ENCODE measurements at regions not wholly inside any gene's neighbourhood (a gene's known extent, or its start where the extent isn't known, plus 50 kb on each side); places are given as distances from the start of the nearest gene placed in this dataset.
"Not testable (repeated sequence)": the region's sequence is repeated elsewhere in the genome, so short reads cannot be mapped to it uniquely, and the experiment has no call there.

- DNase-seq (ENCODE audit: low spot score): not testable (repeated sequence)
Observed at GRCh38 chr3:177394231-177395024, 197.1 kb upstream of the TBL1XR1 start.

GRCh38 chr3:177396733-177397132 lies 199.5 kb upstream of the TBL1XR1 start:
- no peak for DNase-seq (ENCODE audit: low spot score)

- no peak for DNase-seq (ENCODE audit: low spot score)
Observed at GRCh38 chr3:177401375-177401774, 204.1 kb upstream of the TBL1XR1 start.

GRCh38 chr3:177402533-177402932 lies 205.3 kb upstream of the TBL1XR1 start:
- DNase-seq (ENCODE audit: low spot score): no peak

GRCh38 chr3:177405191-177405672 lies 207.9 kb upstream of the TBL1XR1 start:
- no peak for DNase-seq (ENCODE audit: low spot score)

GRCh38 chr3:177410730-177411129 lies 213.4 kb upstream of the TBL1XR1 start:
- DNase-seq (ENCODE audit: low spot score): peak; percentile 52

- no peak for DNase-seq (ENCODE audit: low spot score)
Observed at GRCh38 chr3:177411201-177411600, 213.9 kb upstream of the TBL1XR1 start.

- not testable (repeated sequence) for DNase-seq (ENCODE audit: low spot score)
Observed at GRCh38 chr3:177412677-177413170, 215.4 kb upstream of the TBL1XR1 start.

GRCh38 chr3:177414093-177414492 lies 216.8 kb upstream of the TBL1XR1 start:
- no peak for DNase-seq (ENCODE audit: low spot score)

- DNase-seq (ENCODE audit: low spot score): no peak
Observed at GRCh38 chr3:177418787-177419186, 221.5 kb upstream of the TBL1XR1 start.

- DNase-seq (ENCODE audit: low spot score): no peak
Observed at GRCh38 chr3:177419904-177420601, 222.8 kb upstream of the TBL1XR1 start.

GRCh38 chr3:177420651-177421480 lies 223.6 kb upstream of the TBL1XR1 start:
- DNase-seq (ENCODE audit: low spot score): no peak

GRCh38 chr3:177421481-177421785 lies 224.2 kb upstream of the TBL1XR1 start:
- no peak for DNase-seq (ENCODE audit: low spot score)

GRCh38 chr3:177424521-177424920 lies 227.2 kb upstream of the TBL1XR1 start:
- DNase-seq (ENCODE audit: low spot score): no peak

- no peak for DNase-seq (ENCODE audit: low spot score)
Observed at GRCh38 chr3:177425042-177425441, 227.8 kb upstream of the TBL1XR1 start.

- no peak for DNase-seq (ENCODE audit: low spot score)
Observed at GRCh38 chr3:177426106-177426877, 229.0 kb upstream of the TBL1XR1 start.

GRCh38 chr3:177426878-177427495 lies 229.7 kb upstream of the TBL1XR1 start:
- no peak for DNase-seq (ENCODE audit: low spot score)

- DNase-seq (ENCODE audit: low spot score): no peak
Observed at GRCh38 chr3:177427540-177427939, 230.3 kb upstream of the TBL1XR1 start.

- DNase-seq (ENCODE audit: low spot score): no peak
Observed at GRCh38 chr3:177429079-177429478, 231.8 kb upstream of the TBL1XR1 start.

- DNase-seq (ENCODE audit: low spot score): no peak
Observed at GRCh38 chr3:177429771-177430170, 232.5 kb upstream of the TBL1XR1 start.

- DNase-seq (ENCODE audit: low spot score): no peak
Observed at GRCh38 chr3:177430653-177431052, 233.4 kb upstream of the TBL1XR1 start.
